Adipocyte (in vitro differentiated cells): ENCODE measurements at regions not wholly inside any gene's neighbourhood (a gene's known extent, or its start where the extent isn't known, plus 50 kb on each side); places are given as distances from the start of the nearest gene placed in this dataset.

ENCODE experiments used
- DNase-seq: peaks from one replicate; pipeline ENCODE4 v3.0.0-alpha.2; 2015; ENCODE audit warnings: low read depth
- H3K27me3 ChIP-seq: replicated peaks from 2 replicates; pipeline ENCODE4 v1.7.0; 2013; ENCODE audit warnings: mild to moderate bottlenecking, low read length, moderate library complexity; ENCODE audit not compliant: control insufficient read depth, insufficient read depth
- H3K36me3 ChIP-seq: 2 replicates; pipeline ENCODE4 v1.7.0; 2013; ENCODE audit warnings: low read length, mild to moderate bottlenecking, moderate library complexity; ENCODE audit not compliant: control insufficient read depth, insufficient read depth, severe bottlenecking
- H3K4me1 ChIP-seq: 2 replicates; pipeline ENCODE4 v1.7.0; 2013; ENCODE audit warnings: mild to moderate bottlenecking, low read length, moderate library complexity; ENCODE audit not compliant: control insufficient read depth, insufficient read depth
- H3K4me3 ChIP-seq: 2 replicates; pipeline ENCODE4 v1.7.0; 2013; ENCODE audit warnings: mild to moderate bottlenecking, low read length, moderate library complexity
- H3K9ac ChIP-seq: 2 replicates; pipeline ENCODE4 v1.7.0; 2013; ENCODE audit warnings: mild to moderate bottlenecking, low read length, moderate library complexity
- H3K9me3 ChIP-seq: 2 replicates; pipeline ENCODE4 v1.7.0; 2013; ENCODE audit warnings: mild to moderate bottlenecking, low read length, moderate library complexity; ENCODE audit not compliant: control insufficient read depth

GRCh38 chr14:27006570-27006969, 408.7 kb upstream of the NOVA1 start:
- H3K36me3 ChIP-seq: no peaks in the 10 kb centered on the region
- H3K9me3 ChIP-seq: no peaks in the 10 kb centered on the region
- no peaks in the 10 kb centered on the region for H3K4me1 ChIP-seq
- DNase-seq: no peak
- H3K9ac ChIP-seq: no peak overlapping the region
- H3K4me3 ChIP-seq: no peak overlapping the region
- H3K27me3 ChIP-seq: no peaks in the 10 kb centered on the region

GRCh38 chr14:27008187-27008586, 410.4 kb upstream of the NOVA1 start:
- Histone ChIP-seq H3K4me1 (no peaks in the 10 kb centered on the region), H3K36me3 (no peaks in the 10 kb centered on the region), H3K4me3 (no peak overlapping the region), H3K9me3 (no peaks in the 10 kb centered on the region), H3K27me3 (no peaks in the 10 kb centered on the region), H3K9ac (no peak overlapping the region)
- no peak for DNase-seq

- H3K4me3 ChIP-seq: no peak overlapping the region
- H3K27me3 ChIP-seq: no peaks in the 10 kb centered on the region
- no peaks in the 10 kb centered on the region for H3K36me3 ChIP-seq
- no peak for DNase-seq
- H3K9me3 ChIP-seq: no peaks in the 10 kb centered on the region
- no peak overlapping the region for H3K9ac ChIP-seq
- no peaks in the 10 kb centered on the region for H3K4me1 ChIP-seq
Observed at GRCh38 chr14:27012641-27013040, 414.8 kb upstream of the NOVA1 start.

GRCh38 chr14:27013678-27014077, 415.8 kb upstream of the NOVA1 start:
- H3K4me3 ChIP-seq: no peak overlapping the region
- no peaks in the 10 kb centered on the region for H3K27me3 ChIP-seq
- no peaks in the 10 kb centered on the region for H3K4me1 ChIP-seq
- no peak for DNase-seq
- H3K36me3 ChIP-seq: no peaks in the 10 kb centered on the region
- H3K9me3 ChIP-seq: no peaks in the 10 kb centered on the region
- H3K9ac ChIP-seq: no peak overlapping the region

GRCh38 chr14:27015065-27015464, 417.2 kb upstream of the NOVA1 start:
- Histone ChIP-seq H3K9ac (no peak overlapping the region), H3K4me3 (no peak overlapping the region), H3K4me1 (no peaks in the 10 kb centered on the region), H3K36me3 (no peaks in the 10 kb centered on the region), H3K27me3 (no peaks in the 10 kb centered on the region), H3K9me3 (no peaks in the 10 kb centered on the region)
- DNase-seq: no peak

GRCh38 chr14:27025648-27026047, 427.8 kb upstream of the NOVA1 start:
- H3K27me3 ChIP-seq: no peaks in the 10 kb centered on the region
- H3K36me3 ChIP-seq: no peaks in the 10 kb centered on the region
- H3K4me3 ChIP-seq: no peak overlapping the region
- no peaks in the 10 kb centered on the region for H3K9me3 ChIP-seq
- no peaks in the 10 kb centered on the region for H3K4me1 ChIP-seq
- DNase-seq: no peak
- H3K9ac ChIP-seq: no peak overlapping the region

GRCh38 chr14:27026097-27026496, 428.3 kb upstream of the NOVA1 start:
- Histone ChIP-seq H3K27me3 (no peaks in the 10 kb centered on the region), H3K9ac (no peak overlapping the region), H3K36me3 (no peaks in the 10 kb centered on the region), H3K9me3 (no peaks in the 10 kb centered on the region), H3K4me1 (no peaks in the 10 kb centered on the region), H3K4me3 (no peak overlapping the region)
- no peak for DNase-seq

- Histone ChIP-seq H3K4me3 (no peak overlapping the region), H3K4me1 (peaks cover 10% of the 10 kb centered on the region), H3K9me3 (no peaks in the 10 kb centered on the region), H3K36me3 (no peaks in the 10 kb centered on the region), H3K27me3 (no peaks in the 10 kb centered on the region), H3K9ac (no peak overlapping the region)
- no peak for DNase-seq
Observed at GRCh38 chr14:27040552-27040951, 442.7 kb upstream of the NOVA1 start.

GRCh38 chr14:27049701-27050100, 451.9 kb upstream of the NOVA1 start:
- Histone ChIP-seq H3K9ac (no peak overlapping the region), H3K36me3 (no peaks in the 10 kb centered on the region), H3K4me1 (no peaks in the 10 kb centered on the region), H3K27me3 (no peaks in the 10 kb centered on the region), H3K9me3 (no peaks in the 10 kb centered on the region), H3K4me3 (no peak overlapping the region)
- no peak for DNase-seq

- Histone ChIP-seq H3K36me3 (no peaks in the 10 kb centered on the region), H3K4me3 (no peak overlapping the region), H3K9ac (no peak overlapping the region), H3K4me1 (no peaks in the 10 kb centered on the region), H3K27me3 (no peaks in the 10 kb centered on the region), H3K9me3 (no peaks in the 10 kb centered on the region)
- DNase-seq: no peak
Observed at GRCh38 chr14:27050208-27050607, 452.4 kb upstream of the NOVA1 start.

GRCh38 chr14:27056586-27056985, 458.8 kb upstream of the NOVA1 start:
- Histone ChIP-seq H3K36me3 (no peaks in the 10 kb centered on the region), H3K9me3 (no peaks in the 10 kb centered on the region), H3K4me3 (no peak overlapping the region), H3K4me1 (no peaks in the 10 kb centered on the region), H3K27me3 (no peaks in the 10 kb centered on the region), H3K9ac (no peak overlapping the region)
- DNase-seq: no peak

GRCh38 chr14:27061299-27061698, 463.5 kb upstream of the NOVA1 start:
- no peaks in the 10 kb centered on the region for H3K4me1 ChIP-seq
- no peaks in the 10 kb centered on the region for H3K27me3 ChIP-seq
- H3K9me3 ChIP-seq: no peaks in the 10 kb centered on the region
- H3K9ac ChIP-seq: no peak overlapping the region
- H3K36me3 ChIP-seq: no peaks in the 10 kb centered on the region
- DNase-seq: no peak
- no peak overlapping the region for H3K4me3 ChIP-seq
